GM23338 (cell line): ENCODE measurements at regions not wholly inside any gene's neighbourhood (a gene's known extent, or its start where the extent isn't known, plus 50 kb on each side); places are given as distances from the start of the nearest gene placed in this dataset.

ENCODE experiments used
- ATAC-seq: fragments of 200-7000 bp; cut with Tn5 transposase; 3 replicates; pipeline ENCODE4 v1.9.1; 2020
- DNase-seq: peaks from one replicate; pipeline ENCODE4 v3.0.0-alpha.2; 2015; ENCODE audit warnings: low spot score
- H2AFZ ChIP-seq: fragments of 200-600 bp; sonication (generic); 2 replicates; pipeline ENCODE4 v1.8.0; 2016; ENCODE audit warnings: antibody characterized with exemption, mild to moderate bottlenecking, moderate library complexity
- H3F3A ChIP-seq: fragments of 200-600 bp; sonication (generic); replicated peaks from 2 replicates; pipeline ENCODE4 v1.8.0; 2017; ENCODE audit warnings: antibody characterized with exemption, mixed run types, low read depth
- H3K27ac ChIP-seq: fragments of 200-600 bp; sonication (generic); 2 replicates; pipeline ENCODE4 v1.6.1; 2016; ENCODE audit warnings: low read depth
- H3K27me3 ChIP-seq: fragments of 200-600 bp; sonication (generic); 2 replicates; pipeline ENCODE4 v1.8.0; 2016; ENCODE audit warnings: mild to moderate bottlenecking, mixed run types, moderate library complexity; ENCODE audit not compliant: insufficient read depth
- H3K36me3 ChIP-seq: fragments of 200-600 bp; sonication (generic); 2 replicates; pipeline ENCODE4 v1.8.0; 2016; ENCODE audit warnings: mild to moderate bottlenecking; ENCODE audit not compliant: insufficient read depth
- H3K4me1 ChIP-seq: fragments of 200-600 bp; sonication (generic); 2 replicates; pipeline ENCODE4 v1.8.0; 2016; ENCODE audit warnings: mild to moderate bottlenecking, moderate library complexity; ENCODE audit not compliant: insufficient read depth
- H3K4me2 ChIP-seq: fragments of 200-600 bp; sonication (generic); 2 replicates; pipeline ENCODE4 v1.7.1; 2017; ENCODE audit warnings: mixed run types
- H3K4me3 ChIP-seq: fragments of 200-600 bp; sonication (generic); 2 replicates; pipeline ENCODE4 v1.6.1; 2016; ENCODE audit warnings: mixed run types
- H3K79me2 ChIP-seq: fragments of 200-600 bp; sonication (generic); replicated peaks from 2 replicates; pipeline ENCODE4 v1.8.0; 2017; ENCODE audit warnings: mild to moderate bottlenecking; ENCODE audit not compliant: insufficient read depth
- H3K9me2 ChIP-seq: fragments of 200-600 bp; sonication (generic); 2 replicates; pipeline ENCODE4 v1.8.0; 2017; ENCODE audit not compliant: insufficient read depth
- H4K20me1 ChIP-seq: fragments of 200-600 bp; sonication (generic); replicated peaks from 2 replicates; pipeline ENCODE4 v1.8.0; 2017; ENCODE audit warnings: mild to moderate bottlenecking; ENCODE audit not compliant: insufficient read depth
- H3K27ac Mint-ChIP-seq: 2 replicates; pipeline ENCODE4 v1.8.0; 2020; ENCODE audit warnings: inconsistent platforms, mild to moderate bottlenecking, moderate library complexity, mixed read lengths
- H3K27me3 Mint-ChIP-seq: 3 replicates; pipeline ENCODE4 v1.8.0; 2022; ENCODE audit warnings: low read depth, mild to moderate bottlenecking, moderate library complexity, mixed read lengths, inconsistent platforms; ENCODE audit not compliant: insufficient read depth, poor library complexity
- H3K36me3 Mint-ChIP-seq: 3 replicates; pipeline ENCODE4 v1.8.0; 2021; ENCODE audit warnings: low read depth, mild to moderate bottlenecking, inconsistent platforms, moderate library complexity, mixed read lengths
- H3K4me1 Mint-ChIP-seq: 3 replicates; pipeline ENCODE4 v1.8.0; 2020; ENCODE audit warnings: mild to moderate bottlenecking, inconsistent platforms, mixed read lengths
- H3K4me3 Mint-ChIP-seq: 3 replicates; pipeline ENCODE4 v1.8.0; 2021; ENCODE audit warnings: moderate library complexity, mild to moderate bottlenecking, inconsistent platforms, mixed read lengths
- H3K9me3 Mint-ChIP-seq: 3 replicates; pipeline ENCODE4 v1.8.0; 2020; ENCODE audit warnings: moderate library complexity, mild to moderate bottlenecking, inconsistent platforms, mixed read lengths
- CREB1 ChIP-seq: fragments of 250-450 bp; sonication (Bioruptor Pico); IDR thresholded peaks from 2 replicates; pipeline ENCODE4 v1.5.0; 2020; ENCODE audit warnings: low read depth, mild to moderate bottlenecking, moderate library complexity
- EZH2 ChIP-seq: fragments of 200-600 bp; sonication (generic); IDR thresholded peaks from one replicate; pipeline ENCODE4 v1.8.0; 2017; ENCODE audit warnings: antibody characterized with exemption, mild to moderate bottlenecking, low read depth; ENCODE audit not compliant: unreplicated experiment
- EZH2phosphoT487 ChIP-seq: fragments of 200-600 bp; sonication (generic); IDR thresholded peaks from one replicate; pipeline ENCODE4 v1.8.1; 2018; ENCODE audit warnings: antibody characterized with exemption; ENCODE audit not compliant: unreplicated experiment
- JUNB ChIP-seq: IDR thresholded peaks from one replicate; pipeline ENCODE4 v1.6.1; 2016; ENCODE audit warnings: antibody characterized with exemption; ENCODE audit not compliant: unreplicated experiment
- NANOG ChIP-seq: IDR thresholded peaks from 2 replicates; pipeline ENCODE4 v1.6.1; 2016; ENCODE audit warnings: antibody characterized with exemption, borderline replicate concordance
- POLR2AphosphoS5 ChIP-seq: IDR thresholded peaks from 2 replicates; pipeline ENCODE4 v1.6.1; 2016; ENCODE audit warnings: antibody characterized with exemption, low read depth
- STAT1 ChIP-seq: IDR thresholded peaks from one replicate; pipeline ENCODE4 v1.6.1; 2016; ENCODE audit warnings: antibody characterized with exemption; ENCODE audit not compliant: unreplicated experiment
- ZNF114 ChIP-seq: fragments of 250-450 bp; sonication (Bioruptor Pico); IDR thresholded peaks from 2 replicates; pipeline ENCODE4 v1.5.0; 2020; ENCODE audit warnings: mild to moderate bottlenecking, moderate library complexity
- ZNF331 ChIP-seq: fragments of 250-450 bp; sonication (Bioruptor Pico); IDR thresholded peaks from 2 replicates; pipeline ENCODE4 v1.5.0; 2020; ENCODE audit warnings: low read depth, mild to moderate bottlenecking, moderate library complexity
- TF ChIP-seq, protein P1 (sequence below): IDR thresholded peaks from one replicate; pipeline ENCODE4 v1.6.1; 2018; ENCODE audit warnings: antibody characterized with exemption; ENCODE audit not compliant: unreplicated experiment
- TF ChIP-seq, protein P2 (sequence below), 2 experiments: fragments of 200-600 bp in 1 of 2; sonication (generic) in 1 of 2; conservative IDR thresholded peaks; 2 replicates each; pipeline versions ENCODE4 v1.5.1 to v1.6.1; 2016 to 2017; ENCODE audit warnings: antibody characterized with exemption in 2 of 2, low read depth in 2 of 2, mild to moderate bottlenecking in 2 of 2, moderate library complexity in 1 of 2
- TF ChIP-seq, protein P3 (sequence below): fragments of 250-450 bp; sonication (Bioruptor Pico); IDR thresholded peaks from 2 replicates; pipeline ENCODE4 v1.5.0; 2020; ENCODE audit warnings: mild to moderate bottlenecking, moderate library complexity
- TF ChIP-seq, protein P4 (sequence below): IDR thresholded peaks from 2 replicates; pipeline ENCODE4 v1.6.1; 2016; ENCODE audit warnings: antibody characterized with exemption

- H3K4me2 ChIP-seq, result no peak overlapping the region
- H3F3A ChIP-seq, result no peaks in the 10 kb centered on the region
- no peak overlapping the region for H3K27ac ChIP-seq
- H3K79me2 ChIP-seq, result no peaks in the 10 kb centered on the region
- H3K4me1 Mint-ChIP-seq, result peaks cover 5% of the 10 kb centered on the region; the same call in 2 of the 3 replicates
- H3K27me3 Mint-ChIP-seq, result no peaks in the 10 kb centered on the region
- no peaks in the 10 kb centered on the region; the same call in 1 of the 2 replicates for H3K4me1 ChIP-seq
- no peaks in the 10 kb centered on the region for H3K9me2 ChIP-seq
- TF ChIP-seq, protein P1, sequence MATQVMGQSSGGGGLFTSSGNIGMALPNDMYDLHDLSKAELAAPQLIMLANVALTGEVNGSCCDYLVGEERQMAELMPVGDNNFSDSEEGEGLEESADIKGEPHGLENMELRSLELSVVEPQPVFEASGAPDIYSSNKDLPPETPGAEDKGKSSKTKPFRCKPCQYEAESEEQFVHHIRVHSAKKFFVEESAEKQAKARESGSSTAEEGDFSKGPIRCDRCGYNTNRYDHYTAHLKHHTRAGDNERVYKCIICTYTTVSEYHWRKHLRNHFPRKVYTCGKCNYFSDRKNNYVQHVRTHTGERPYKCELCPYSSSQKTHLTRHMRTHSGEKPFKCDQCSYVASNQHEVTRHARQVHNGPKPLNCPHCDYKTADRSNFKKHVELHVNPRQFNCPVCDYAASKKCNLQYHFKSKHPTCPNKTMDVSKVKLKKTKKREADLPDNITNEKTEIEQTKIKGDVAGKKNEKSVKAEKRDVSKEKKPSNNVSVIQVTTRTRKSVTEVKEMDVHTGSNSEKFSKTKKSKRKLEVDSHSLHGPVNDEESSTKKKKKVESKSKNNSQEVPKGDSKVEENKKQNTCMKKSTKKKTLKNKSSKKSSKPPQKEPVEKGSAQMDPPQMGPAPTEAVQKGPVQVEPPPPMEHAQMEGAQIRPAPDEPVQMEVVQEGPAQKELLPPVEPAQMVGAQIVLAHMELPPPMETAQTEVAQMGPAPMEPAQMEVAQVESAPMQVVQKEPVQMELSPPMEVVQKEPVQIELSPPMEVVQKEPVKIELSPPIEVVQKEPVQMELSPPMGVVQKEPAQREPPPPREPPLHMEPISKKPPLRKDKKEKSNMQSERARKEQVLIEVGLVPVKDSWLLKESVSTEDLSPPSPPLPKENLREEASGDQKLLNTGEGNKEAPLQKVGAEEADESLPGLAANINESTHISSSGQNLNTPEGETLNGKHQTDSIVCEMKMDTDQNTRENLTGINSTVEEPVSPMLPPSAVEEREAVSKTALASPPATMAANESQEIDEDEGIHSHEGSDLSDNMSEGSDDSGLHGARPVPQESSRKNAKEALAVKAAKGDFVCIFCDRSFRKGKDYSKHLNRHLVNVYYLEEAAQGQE, result no peak
- TF ChIP-seq POLR2AphosphoS5 (no peak), ZNF114 (CRISPR knock-in tag) (no peak), EZH2 (no peak), CREB1 (CRISPR knock-in tag) (no peak), STAT1 (no peak), JUNB (no peak), ZNF331 (no peak), NANOG (no peak), EZH2phosphoT487 (no peak)
- TF ChIP-seq, protein P2, sequence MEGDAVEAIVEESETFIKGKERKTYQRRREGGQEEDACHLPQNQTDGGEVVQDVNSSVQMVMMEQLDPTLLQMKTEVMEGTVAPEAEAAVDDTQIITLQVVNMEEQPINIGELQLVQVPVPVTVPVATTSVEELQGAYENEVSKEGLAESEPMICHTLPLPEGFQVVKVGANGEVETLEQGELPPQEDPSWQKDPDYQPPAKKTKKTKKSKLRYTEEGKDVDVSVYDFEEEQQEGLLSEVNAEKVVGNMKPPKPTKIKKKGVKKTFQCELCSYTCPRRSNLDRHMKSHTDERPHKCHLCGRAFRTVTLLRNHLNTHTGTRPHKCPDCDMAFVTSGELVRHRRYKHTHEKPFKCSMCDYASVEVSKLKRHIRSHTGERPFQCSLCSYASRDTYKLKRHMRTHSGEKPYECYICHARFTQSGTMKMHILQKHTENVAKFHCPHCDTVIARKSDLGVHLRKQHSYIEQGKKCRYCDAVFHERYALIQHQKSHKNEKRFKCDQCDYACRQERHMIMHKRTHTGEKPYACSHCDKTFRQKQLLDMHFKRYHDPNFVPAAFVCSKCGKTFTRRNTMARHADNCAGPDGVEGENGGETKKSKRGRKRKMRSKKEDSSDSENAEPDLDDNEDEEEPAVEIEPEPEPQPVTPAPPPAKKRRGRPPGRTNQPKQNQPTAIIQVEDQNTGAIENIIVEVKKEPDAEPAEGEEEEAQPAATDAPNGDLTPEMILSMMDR (conservative IDR thresholded peaks at IDR 0.05; ENCODE audit: low read depth in 2 of 2), result no peak
- TF ChIP-seq, protein P3, sequence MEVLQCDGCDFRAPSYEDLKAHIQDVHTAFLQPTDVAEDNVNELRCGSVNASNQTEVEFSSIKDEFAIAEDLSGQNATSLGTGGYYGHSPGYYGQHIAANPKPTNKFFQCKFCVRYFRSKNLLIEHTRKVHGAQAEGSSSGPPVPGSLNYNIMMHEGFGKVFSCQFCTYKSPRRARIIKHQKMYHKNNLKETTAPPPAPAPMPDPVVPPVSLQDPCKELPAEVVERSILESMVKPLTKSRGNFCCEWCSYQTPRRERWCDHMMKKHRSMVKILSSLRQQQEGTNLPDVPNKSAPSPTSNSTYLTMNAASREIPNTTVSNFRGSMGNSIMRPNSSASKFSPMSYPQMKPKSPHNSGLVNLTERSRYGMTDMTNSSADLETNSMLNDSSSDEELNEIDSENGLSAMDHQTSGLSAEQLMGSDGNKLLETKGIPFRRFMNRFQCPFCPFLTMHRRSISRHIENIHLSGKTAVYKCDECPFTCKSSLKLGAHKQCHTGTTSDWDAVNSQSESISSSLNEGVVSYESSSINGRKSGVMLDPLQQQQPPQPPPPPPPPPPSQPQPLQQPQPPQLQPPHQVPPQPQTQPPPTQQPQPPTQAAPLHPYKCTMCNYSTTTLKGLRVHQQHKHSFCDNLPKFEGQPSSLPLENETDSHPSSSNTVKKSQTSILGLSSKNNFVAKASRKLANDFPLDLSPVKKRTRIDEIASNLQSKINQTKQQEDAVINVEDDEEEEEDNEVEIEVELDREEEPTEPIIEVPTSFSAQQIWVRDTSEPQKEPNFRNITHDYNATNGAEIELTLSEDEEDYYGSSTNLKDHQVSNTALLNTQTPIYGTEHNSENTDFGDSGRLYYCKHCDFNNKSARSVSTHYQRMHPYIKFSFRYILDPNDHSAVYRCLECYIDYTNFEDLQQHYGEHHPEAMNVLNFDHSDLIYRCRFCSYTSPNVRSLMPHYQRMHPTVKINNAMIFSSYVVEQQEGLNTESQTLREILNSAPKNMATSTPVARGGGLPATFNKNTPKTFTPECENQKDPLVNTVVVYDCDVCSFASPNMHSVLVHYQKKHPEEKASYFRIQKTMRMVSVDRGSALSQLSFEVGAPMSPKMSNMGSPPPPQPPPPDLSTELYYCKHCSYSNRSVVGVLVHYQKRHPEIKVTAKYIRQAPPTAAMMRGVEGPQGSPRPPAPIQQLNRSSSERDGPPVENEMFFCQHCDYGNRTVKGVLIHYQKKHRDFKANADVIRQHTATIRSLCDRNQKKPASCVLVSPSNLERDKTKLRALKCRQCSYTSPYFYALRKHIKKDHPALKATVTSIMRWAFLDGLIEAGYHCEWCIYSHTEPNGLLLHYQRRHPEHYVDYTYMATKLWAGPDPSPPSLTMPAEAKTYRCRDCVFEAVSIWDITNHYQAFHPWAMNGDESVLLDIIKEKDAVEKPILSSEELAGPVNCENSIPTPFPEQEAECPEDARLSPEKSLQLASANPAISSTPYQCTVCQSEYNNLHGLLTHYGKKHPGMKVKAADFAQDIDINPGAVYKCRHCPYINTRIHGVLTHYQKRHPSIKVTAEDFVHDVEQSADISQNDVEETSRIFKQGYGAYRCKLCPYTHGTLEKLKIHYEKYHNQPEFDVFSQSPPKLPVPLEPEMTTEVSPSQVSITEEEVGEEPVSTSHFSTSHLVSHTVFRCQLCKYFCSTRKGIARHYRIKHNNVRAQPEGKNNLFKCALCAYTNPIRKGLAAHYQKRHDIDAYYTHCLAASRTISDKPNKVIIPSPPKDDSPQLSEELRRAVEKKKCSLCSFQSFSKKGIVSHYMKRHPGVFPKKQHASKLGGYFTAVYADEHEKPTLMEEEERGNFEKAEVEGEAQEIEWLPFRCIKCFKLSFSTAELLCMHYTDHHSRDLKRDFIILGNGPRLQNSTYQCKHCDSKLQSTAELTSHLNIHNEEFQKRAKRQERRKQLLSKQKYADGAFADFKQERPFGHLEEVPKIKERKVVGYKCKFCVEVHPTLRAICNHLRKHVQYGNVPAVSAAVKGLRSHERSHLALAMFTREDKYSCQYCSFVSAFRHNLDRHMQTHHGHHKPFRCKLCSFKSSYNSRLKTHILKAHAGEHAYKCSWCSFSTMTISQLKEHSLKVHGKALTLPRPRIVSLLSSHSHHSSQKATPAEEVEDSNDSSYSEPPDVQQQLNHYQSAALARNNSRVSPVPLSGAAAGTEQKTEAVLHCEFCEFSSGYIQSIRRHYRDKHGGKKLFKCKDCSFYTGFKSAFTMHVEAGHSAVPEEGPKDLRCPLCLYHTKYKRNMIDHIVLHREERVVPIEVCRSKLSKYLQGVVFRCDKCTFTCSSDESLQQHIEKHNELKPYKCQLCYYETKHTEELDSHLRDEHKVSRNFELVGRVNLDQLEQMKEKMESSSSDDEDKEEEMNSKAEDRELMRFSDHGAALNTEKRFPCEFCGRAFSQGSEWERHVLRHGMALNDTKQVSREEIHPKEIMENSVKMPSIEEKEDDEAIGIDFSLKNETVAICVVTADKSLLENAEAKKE (CRISPR knock-in tag), result no peak
- TF ChIP-seq, protein P4, sequence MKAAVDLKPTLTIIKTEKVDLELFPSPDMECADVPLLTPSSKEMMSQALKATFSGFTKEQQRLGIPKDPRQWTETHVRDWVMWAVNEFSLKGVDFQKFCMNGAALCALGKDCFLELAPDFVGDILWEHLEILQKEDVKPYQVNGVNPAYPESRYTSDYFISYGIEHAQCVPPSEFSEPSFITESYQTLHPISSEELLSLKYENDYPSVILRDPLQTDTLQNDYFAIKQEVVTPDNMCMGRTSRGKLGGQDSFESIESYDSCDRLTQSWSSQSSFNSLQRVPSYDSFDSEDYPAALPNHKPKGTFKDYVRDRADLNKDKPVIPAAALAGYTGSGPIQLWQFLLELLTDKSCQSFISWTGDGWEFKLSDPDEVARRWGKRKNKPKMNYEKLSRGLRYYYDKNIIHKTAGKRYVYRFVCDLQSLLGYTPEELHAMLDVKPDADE, result no peak
- H3K4me3 Mint-ChIP-seq, result no peak overlapping the region
- H3K27ac Mint-ChIP-seq, result no peak overlapping the region
- H3K9me3 Mint-ChIP-seq, result no peaks in the 10 kb centered on the region
- H3K36me3 Mint-ChIP-seq, result no peaks in the 10 kb centered on the region
- H4K20me1 ChIP-seq, result no peaks in the 10 kb centered on the region
- H2AFZ ChIP-seq, result no peak overlapping the region
- H3K36me3 ChIP-seq, result no peaks in the 10 kb centered on the region
- DNase-seq (no peak), ATAC-seq (no peak)
- H3K27me3 ChIP-seq, result no peaks in the 10 kb centered on the region
- H3K4me3 ChIP-seq, result no peak overlapping the region
Measured at GRCh38 chr1:117289316-117289870, 77.9 kb upstream of the MAN1A2 start.
